NOMO-1 (cell line): ENCODE measurements at regions not wholly inside any gene's neighbourhood (a gene's known extent, or its start where the extent isn't known, plus 50 kb on each side); places are given as distances from the start of the nearest gene placed in this dataset.
A peak's percentile ranks its signal among the peaks of the same experiment; 100 is the strongest.

ENCODE experiments used
- DNase-seq, 2 experiments: peaks; one replicate each; lab custom pipeline; 2025; ENCODE audit not compliant: unreplicated experiment in 2 of 2; lab: John Stamatoyannopoulos, UW

DNA sequence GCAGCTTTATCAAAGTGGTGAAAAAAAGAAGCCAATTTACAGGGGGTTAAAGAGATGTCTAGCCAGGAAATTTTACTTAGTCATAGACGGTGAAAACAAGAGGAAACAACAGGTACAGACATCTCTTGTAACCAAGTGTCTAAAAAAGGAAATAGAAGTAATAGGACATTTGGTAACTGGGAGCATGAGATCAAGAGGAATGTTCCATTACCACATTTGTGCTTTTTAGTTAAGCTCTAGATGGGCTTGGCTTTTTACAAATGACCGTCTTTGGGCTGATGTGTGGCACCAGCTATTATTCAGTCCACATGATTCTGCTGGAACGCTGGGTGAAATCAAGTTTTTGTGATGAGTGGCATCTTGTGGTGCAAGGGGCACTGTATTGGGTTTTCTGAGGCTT, 179.5 kb downstream of the SMIM20 start:
- DNase-seq, result no peak

DNA sequence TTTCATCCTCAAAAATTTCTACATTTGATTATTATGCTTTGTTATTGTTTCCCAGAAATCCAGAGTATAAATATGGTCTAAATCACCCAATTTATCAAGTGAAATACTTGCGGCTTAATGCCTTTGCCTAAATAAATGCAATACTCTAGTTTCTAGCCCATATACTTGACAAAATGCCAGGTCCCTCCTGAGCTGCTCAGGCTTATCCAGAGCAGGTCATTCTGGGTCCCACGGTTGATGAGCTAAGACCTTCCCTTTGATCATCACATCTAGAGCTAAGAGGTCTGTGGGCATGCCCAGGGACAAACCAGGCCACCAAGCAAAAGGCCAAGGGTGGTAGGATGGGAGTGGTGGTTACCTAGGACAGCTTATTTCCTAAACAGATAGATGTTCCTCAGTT, 180.1 kb downstream of the SMIM20 start:
- no peak for DNase-seq

DNA sequence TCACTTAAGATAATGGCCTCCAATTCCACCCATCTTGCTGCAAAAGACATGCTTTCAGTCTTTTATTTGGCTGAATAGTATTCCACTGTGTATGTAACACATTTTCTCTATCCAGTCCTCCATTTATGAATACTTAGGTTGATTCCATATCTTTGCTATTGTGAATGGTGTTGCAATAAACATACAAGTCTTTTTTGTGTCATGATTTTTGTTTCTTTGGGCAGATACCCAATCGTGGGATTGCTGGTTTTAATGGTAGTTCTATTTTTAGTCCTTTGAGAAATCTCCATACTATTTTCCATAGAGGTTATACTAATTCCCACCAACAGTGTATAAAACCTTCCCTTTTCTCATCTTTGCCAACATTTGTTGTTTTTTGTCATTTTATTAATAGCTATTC, 180.9 kb downstream of the SMIM20 start:
- no peak for DNase-seq

DNA sequence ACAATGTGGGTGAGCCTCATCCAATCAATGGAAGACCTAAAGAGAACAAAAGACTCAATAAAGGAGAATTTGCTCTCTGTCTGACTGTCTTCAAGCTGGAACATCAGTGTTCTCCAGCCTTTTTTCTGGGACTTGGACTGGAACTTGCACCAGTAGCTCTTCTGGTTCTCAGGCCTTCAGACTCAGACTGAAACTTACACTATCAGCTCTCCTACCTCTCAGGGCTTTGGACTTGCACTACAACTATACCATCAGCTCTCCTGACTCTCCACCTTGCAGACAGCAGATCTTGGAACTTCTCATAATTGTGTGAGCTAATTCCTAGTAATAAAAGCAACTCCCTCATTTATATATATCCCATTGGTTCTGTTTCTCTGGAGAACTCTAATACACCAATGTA, 185.9 kb downstream of the SMIM20 start:
- no peak for DNase-seq

DNA sequence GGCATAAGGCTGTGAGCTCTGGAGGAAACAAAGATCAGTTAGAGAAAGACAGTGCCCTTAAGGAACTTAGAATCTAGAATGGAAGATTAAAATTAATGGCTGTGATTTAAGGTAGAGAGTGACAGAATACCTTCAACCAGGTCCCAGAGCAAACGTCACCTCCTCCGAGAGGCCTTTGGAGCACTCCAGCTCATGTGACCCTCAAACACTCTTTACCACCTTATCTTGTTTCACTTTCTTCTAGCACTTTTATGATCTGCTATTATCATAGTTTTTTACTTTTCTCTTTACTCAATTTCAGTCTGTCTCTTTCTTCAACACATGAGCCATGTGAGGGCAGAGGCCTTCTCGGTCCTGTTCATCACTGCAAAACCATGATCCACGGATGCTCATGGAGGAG, 187.0 kb downstream of the SMIM20 start:
- DNase-seq, result no peak

DNA sequence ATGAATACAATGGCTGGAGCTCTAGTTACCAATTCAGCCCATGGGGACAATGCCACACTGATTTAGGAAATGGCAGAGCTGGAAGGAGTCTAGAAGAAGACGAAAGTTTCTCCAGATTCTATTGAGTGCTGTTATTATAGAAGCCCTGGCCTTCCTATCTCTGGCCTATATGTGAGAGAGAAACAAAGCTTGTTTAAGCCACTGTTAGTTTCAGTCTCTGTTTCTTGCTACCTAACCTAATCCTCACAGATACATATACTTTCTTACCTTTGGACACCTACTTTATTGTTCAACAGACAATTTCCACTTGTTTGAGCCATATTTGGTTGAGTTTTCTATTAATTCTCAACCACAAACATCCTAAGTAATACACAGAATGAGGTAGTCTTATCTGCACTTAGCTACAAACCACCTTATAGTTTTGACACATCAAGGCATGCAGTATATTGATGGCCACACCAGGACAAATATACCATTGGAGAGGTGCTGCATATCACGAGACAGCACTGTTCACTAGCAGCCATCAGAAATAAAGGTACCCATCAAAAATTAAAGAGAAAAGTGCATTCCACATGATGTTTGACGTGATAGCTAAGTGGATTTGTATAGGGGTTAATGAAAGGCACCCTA, 190.2 kb downstream of the SMIM20 start:
- DNase-seq, result no peak

DNA sequence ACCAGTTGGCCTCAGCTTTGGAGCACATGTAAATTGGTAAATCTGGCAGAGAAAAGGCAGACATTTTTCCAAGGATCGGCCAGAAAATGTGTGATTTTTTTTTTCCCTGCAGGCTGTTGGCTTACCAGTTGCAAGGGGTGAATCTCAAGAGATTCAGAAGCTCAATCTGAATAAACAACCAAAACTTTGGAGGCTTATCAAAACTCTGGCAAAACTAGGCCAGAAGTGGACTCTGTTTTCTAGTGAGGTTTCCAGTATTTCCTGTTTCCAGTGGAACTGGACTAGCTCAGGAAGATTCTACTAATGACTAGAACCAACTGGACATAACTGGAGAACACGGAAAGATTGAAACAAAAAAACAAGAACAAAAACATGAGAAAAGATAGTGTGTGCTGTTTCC, 191.3 kb downstream of the SMIM20 start:
- DNase-seq, result no peak

DNA sequence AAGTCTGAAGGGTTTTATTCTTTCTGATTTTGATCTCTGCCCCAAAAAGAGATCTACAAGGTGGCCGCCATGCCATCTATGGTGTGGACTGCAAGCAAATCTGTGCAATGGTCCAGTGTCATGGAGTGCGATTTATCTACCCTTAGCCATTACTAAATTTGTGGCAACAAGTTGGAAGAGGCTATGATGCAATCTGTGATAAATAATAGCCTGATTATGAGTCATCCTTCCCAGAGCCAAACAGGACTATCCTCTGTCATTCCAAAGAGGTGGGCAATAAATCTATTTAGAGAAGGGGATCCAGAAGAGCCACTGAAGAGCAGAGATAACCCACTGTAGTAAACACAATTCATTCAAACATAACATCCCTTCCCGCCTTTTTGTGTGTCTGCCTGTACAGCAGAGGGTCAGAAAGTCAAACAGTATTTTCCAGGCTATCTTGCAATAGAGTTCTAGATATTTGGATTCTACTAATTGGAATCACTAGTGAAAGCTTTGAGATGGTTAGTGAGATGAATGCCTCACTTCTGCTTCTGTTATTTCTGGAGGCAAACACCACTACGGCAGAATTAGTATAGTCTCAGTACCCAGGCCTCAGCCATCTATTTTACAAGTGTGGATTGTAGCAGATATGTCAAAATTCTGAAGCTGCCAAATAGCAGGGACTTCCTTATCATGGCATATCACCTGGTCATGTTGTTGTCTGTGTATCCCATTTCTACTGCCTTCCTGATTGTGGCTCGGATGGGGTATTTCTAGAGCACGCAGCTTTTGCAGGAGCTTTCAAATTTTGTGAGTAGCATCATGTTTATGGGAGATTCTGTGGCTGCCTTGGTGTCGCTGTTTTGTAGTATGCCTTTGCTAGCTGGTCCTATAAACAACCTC, 192.0 kb downstream of the SMIM20 start:
- DNase-seq, result no peak

DNA sequence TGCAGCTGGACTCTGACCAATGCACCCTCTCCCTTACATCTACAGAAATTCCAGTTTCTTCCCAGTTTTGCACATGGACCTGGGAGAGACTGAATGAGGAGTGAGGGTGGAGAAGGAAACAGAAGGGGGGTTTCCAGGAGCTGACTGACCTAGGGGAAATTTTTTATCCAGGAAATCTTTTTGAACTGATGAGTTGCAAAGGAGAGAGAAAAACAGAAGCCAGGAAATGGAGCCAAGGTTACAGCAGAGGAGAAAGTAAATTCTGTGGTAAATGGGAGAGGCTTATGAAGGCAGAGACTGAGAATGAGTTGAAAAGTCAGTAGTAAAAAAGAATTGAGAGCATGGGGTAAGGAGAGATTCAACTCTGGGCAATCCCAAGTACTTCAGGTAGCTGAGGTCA, 192.8 kb downstream of the SMIM20 start:
- no peak for DNase-seq

DNA sequence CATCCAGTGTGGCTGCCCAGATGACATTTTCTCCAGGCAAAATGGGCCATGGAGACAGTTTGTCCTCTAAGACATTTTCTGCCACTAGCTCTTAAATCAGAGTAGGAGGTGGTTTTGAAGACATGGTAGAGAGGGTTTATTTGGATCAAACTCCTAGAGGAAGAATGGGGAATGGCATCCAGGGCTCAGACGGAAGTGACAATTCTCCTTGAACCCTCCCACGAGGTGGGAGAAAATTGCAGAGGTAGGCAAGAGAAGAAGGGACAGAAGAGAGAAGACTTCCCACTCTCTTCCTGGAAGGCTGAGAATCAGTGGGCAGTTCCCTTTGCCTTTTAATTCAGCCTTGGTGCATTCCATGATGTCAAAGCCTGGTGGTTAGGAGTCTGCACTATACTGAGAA, 194.0 kb downstream of the SMIM20 start:
- DNase-seq, result no peak

DNA sequence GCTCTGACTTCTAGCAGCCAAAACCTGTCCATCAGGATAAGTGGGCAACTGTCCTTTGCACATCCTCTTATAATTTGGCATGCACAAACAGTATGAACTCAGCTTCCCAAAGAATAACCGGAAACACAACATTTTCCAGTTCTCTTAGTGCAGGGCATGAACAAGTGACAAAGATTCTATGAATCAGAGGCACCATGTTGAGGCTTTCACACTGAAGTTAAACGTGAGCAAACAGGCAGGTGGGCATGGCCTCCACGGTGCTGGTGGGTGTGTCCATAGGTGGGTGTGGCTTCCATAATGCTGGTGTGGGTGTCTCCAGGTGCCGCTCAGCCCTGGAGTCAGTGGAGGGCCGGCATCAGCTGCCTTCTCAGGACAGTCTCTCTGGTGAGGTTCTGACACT, 196.5 kb downstream of the SMIM20 start:
- DNase-seq, result no peak

DNA sequence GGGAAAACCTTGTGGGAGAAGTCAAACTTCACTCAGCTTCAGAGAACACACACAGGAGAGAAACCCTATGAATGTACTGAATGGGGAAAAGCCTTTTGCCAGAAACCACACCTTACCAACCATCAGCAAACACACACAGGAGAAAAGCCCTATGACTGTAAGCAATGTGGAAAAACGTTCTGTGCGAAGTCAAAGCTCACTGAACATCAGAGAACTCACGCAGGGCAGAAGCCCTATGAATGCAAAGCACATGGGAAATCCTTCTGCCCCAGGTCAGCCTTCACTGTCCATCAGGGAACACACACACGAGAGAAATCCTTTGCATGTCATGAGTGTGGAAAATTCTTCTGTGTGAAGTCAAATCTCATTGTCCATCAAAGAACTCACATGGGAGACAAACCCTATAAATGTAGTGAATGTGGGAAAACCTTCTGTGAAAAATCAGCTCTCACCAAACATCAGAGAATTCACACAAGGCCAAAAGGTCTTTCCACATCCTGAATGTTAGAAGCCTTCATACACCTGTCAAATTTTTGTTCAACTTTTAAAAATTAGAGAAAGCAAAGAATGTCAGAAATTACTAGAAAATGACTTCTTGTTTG, 199.4 kb downstream of the SMIM20 start:
- no peak for DNase-seq

DNA sequence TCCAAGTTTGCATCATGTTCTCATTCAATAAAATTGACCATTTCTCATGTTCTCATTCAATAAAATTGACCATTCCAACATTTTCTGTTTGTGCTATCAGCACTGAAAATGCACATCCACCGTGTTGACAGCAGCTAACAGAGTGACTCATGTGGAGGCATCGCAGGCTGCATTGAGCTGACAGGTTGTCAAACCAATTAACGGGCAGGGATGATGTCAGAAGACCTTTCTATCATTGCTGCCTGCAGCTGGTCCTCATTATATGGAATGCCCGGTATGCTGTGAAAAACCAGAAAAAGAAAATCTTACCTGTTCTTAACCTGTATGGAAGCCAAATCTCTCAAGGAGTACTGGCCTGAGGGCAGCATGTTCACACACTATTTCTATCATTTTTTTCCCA, 202.0 kb downstream of the SMIM20 start:
- no peak for DNase-seq

DNA sequence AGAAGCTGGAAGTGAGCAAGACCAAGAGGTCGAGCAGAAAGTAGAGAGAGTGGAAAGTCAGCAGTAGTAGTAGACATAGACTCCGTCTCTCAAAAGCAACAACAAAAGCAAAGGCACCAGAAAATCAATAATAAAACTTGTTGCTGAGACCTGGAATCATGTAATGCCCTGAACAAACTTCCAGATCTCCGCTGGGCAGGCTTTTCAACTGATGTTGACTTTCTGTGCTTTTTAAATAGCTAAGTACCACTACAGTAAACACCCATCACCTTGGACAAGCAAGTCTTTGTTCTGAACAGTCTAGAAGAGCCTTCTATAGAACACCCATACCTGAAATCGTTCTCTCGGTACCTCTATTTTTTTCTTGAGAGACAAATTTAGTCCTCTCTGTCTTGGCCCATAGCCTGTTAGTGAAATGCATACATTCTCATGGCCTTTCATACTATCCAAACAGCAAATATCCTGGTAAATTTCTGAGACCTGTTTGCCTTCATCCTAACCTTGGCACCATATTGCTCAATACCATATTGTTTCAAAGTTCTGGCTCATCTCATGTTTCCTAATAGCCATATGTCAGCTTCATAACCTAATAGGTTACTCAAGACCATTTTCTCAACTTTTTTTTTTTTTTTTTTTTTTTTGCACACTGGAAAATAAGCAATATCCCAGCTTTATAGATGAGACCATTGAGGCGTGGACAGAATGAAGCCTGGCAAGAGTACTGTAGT, 200.6 kb upstream of the RBPJ start:
- DNase-seq, result peak; percentile 14 to 45

DNA sequence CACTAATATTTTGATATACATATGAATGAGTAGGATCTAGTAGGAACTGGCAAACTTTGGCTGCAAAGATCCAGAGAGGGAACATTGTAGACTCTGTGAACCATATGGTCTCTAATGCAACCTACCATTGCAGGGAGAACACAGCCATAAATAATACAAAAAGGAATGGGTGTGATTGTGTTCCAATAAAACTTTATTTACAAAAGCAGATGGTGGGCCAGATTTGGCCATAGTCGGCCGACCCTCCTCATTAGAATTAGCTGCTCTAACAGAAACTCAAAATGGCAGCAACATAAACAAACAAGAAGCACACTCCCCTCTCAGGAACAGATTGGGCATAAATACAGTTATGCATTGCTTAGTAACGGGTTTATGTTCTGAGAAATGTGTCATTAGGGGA, 198.1 kb upstream of the RBPJ start:
- no peak for DNase-seq

DNA sequence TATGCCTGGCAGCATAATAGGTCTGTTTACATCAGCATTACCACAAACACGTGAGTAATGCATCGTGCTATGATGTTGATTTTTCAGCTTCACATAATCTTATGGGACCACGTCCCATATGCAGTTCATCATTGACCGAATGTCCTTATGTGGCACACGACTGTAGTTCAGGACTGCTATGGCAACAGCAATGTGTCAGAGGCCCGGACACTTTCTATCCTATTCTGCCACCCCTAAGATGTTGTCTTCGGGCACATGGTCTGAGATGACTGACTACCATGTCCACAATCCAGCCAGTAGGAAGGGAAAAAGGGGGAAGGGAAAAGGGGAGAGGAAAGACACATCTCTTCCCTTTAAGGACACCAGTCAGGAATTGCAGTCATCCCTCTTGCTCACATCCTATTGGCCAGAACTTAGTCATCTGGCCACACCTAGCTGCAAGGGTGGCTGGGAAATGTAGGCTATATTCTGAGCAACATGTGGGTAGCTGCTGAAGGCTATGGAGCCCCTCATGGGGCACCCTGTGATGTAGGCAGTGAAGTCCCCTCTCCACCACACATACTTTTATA, 196.0 kb upstream of the RBPJ start:
- DNase-seq, result no peak

DNA sequence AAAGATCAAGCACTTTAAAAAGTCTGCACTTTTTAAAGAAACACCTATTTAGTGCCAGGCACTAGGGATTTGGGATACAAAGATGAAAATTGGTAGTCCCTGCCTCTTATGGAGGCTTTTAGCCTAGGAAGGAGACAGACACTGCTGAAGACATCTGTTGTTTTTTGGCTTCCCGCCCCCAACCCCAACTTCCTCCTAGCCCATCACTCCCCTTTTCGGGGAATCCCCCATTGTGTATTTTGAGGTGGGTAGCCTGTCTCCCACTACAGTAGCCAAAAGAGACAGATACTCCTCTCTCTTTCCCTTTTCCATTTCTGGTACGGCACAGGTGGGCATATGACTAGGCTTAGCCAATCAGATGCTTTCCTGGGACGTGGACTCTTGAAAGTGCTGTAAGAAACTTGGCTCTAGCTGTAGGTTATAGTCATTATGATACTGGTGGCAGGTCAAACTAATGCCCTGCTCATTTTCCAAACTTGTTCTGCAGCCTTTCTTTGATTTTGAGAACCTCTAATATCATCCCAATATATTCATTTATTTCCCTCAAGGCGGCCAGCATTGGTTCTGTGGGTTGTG, 194.6 kb upstream of the RBPJ start:
- DNase-seq, result no peak

DNA sequence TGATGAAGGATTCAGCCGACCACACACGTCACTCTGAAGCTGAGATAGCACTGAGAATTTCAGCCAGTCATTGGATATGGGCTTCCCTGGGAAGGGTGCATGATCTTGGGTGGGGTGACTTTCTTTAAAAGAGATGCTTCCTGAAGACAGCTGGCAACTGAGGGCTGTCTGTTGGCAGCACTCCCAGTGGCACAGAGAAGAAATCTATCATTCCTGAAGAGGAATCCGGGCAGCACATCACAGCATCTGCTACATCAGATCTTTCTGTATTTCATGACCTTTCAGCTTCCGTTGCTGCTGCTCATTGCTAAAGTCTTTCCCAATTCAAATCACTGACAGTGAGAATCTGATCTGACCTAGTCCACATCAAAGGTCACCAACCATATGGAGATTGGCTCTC, 193.8 kb upstream of the RBPJ start:
- no peak for DNase-seq

DNA sequence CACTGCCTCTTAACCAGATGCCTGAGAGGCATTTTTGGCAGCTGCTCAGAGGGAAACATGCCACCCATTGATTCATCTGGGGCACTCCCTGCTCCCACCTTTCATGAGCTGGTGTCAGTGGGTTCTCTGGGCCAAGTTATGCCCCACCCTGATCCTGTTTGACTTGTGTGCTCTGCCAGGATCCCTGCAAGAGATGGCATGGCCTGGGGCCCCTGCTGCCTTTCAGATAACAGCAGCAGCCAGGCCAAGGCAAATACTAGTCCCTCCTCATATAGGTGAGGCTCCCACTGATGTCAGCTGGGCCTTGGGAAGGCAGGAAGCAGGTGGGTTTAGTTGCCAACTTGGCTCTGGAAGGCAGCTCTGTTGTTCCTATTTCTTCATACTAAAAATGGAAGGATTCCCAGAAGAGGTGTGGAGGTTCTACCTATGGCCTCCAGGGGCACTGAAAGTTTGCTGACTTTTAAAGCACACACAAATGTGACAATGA, 192.9 kb upstream of the RBPJ start:
- no peak for DNase-seq

DNA sequence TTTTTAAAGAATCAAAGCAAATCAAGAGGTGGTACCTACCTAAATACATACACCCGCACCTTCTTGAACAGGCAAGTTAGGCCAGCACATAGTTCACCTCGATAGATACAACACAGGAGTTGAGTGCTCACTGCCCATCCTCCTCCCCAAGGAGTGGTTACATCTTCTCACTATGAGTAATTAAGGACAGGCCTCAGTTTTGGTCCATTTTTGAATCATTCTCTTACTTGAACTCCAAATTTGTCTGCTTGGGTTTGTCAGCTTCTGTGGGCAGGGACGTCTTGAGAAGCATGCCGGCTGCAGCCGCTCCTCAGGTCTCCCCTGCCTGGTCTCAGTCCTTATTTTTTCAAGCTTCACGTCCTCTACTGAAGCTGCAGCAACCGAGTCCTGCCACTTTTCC, 190.6 kb upstream of the RBPJ start:
- DNase-seq, result no peak
